ENCODE measurements at regions not wholly inside any gene's neighbourhood (a gene's known extent, or its start where the extent isn't known, plus 50 kb on each side); places are given as distances from the start of the nearest gene placed in this dataset.
"Not testable (repeated sequence)": the region's sequence is repeated elsewhere in the genome, so short reads cannot be mapped to it uniquely, and the experiment has no call there.

DNA sequence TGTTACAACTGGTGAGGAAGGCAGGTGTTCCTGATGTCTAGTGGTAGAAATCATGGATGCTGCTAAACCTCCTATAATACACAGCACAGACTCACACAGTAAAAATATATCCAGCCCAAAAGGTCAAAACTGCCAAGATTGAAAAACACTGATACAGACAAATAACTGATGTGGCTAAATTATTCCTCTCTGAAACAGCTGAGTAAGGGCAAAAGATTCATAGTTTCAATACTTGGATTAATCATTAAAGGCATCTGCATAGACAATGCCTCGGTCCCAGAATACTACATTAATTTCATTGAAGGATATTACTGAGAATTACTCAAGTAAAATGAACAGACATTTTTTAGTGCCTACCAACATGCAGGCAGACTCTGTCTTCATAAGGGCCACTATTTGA lies 180.7 kb upstream of the CRIM1 start:
- 73 to 78% methylated on average over 1 of the region's 1 CpG for WGBS, 2 donors
- H3K27ac ChIP-seq (ENCODE audit: low read depth in 2 of 2, low read length in 1 of 2) = no peak overlapping the region
- H3K4me1 ChIP-seq (ENCODE audit: control insufficient read depth in 2 of 2, insufficient read depth in 2 of 2, low read length in 1 of 2) = no peaks in the 10 kb centered on the region
- H3K9me3 ChIP-seq (ENCODE audit: control insufficient read depth in 2 of 2, insufficient read depth in 1 of 2, low read depth in 1 of 2, low read length in 1 of 2) = no peaks in the 10 kb centered on the region
- H3K36me3 ChIP-seq (ENCODE audit: control insufficient read depth in 2 of 2, insufficient read depth in 2 of 2, low read length in 1 of 2) = no peaks in the 10 kb centered on the region
- H3K27me3 ChIP-seq (ENCODE audit: control insufficient read depth in 1 of 2, insufficient read depth in 2 of 2, low read length in 2 of 2) = no peaks in the 10 kb centered on the region
- no peak overlapping the region for H3K4me3 ChIP-seq (ENCODE audit: low read depth in 1 of 2, low read length in 2 of 2)

DNA sequence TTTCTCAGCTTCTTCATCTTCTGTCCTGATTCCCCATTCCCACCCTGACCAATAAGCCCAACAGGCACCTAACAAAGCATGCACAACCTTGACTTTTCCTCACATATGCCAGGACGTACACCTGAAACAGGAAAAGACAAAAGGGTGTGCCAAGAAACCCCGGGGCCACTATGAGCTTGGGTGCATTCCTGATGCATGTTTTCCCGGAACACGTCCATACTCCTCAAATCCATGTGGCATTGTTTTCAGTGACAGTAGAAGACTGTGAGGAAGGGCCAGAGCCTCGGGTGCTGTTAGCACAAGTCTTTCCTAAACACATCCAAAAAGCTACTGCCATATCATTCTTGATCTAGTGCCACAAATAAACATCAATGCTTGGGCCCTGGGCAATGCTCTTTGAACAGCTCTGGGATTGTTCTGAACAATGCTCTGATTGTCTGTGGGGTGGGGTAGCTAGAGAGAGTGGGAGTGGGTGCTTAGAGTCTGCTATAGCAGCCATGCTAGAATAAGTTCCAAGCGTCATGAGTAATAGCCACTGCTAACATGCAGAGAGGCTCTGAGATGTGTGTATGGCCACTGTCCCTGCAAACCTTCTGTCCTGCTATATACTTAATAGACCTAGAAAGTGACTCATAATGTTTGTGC lies 181.7 kb upstream of the CRIM1 start:
- no peaks in the 10 kb centered on the region for H3K27me3 ChIP-seq (ENCODE audit: control insufficient read depth in 1 of 2, insufficient read depth in 2 of 2, low read length in 2 of 2)
- H3K4me3 ChIP-seq (ENCODE audit: low read depth in 1 of 2, low read length in 2 of 2) = no peak overlapping the region

DNA sequence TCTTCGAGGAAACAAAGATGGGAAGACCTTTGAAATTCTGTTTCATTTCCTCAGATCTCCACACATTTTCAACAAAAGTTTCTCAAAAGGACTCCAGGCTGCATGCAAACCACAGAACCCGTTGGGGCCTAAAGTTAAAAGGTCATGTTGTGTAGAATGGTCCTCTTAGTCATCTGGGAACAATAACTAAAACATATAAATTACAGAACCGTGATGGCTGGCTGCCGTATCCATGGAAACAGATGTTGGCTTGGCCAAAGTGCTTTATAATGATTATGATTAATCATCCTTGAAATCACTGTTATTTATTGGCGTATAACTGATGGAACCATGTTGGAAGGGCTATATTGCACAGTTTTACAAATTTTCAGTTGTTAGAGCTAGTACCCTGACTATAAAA lies 182.8 kb upstream of the CRIM1 start:
- Histone ChIP-seq H3K4me1 (ENCODE audit: control insufficient read depth in 2 of 2, insufficient read depth in 2 of 2, low read length in 1 of 2) (no peaks in the 10 kb centered on the region), H3K4me3 (ENCODE audit: low read depth in 1 of 2, low read length in 2 of 2) (no peak overlapping the region), H3K27ac (ENCODE audit: low read depth in 2 of 2, low read length in 1 of 2) (no peak overlapping the region), H3K9me3 (ENCODE audit: control insufficient read depth in 2 of 2, insufficient read depth in 1 of 2, low read depth in 1 of 2, low read length in 1 of 2) (no peaks in the 10 kb centered on the region), H3K27me3 (ENCODE audit: control insufficient read depth in 1 of 2, insufficient read depth in 2 of 2, low read length in 2 of 2) (no peaks in the 10 kb centered on the region), H3K36me3 (ENCODE audit: control insufficient read depth in 2 of 2, insufficient read depth in 2 of 2, low read length in 1 of 2) (no peaks in the 10 kb centered on the region)
- 39 to 42% methylated on average over 5 of the region's 5 CpGs for WGBS, 2 donors

More for the DNA sequence above, 181.7 kb upstream of the CRIM1 start:
- Histone ChIP-seq H3K9me3 (ENCODE audit: control insufficient read depth in 2 of 2, insufficient read depth in 1 of 2, low read depth in 1 of 2, low read length in 1 of 2) (no peaks in the 10 kb centered on the region), H3K27ac (ENCODE audit: low read depth in 2 of 2, low read length in 1 of 2) (no peak overlapping the region), H3K4me1 (ENCODE audit: control insufficient read depth in 2 of 2, insufficient read depth in 2 of 2, low read length in 1 of 2) (no peaks in the 10 kb centered on the region), H3K36me3 (ENCODE audit: control insufficient read depth in 2 of 2, insufficient read depth in 2 of 2, low read length in 1 of 2) (no peaks in the 10 kb centered on the region)
- WGBS, 2 donors = 46 to 55% methylated on average over 6 of the region's 6 CpGs

DNA sequence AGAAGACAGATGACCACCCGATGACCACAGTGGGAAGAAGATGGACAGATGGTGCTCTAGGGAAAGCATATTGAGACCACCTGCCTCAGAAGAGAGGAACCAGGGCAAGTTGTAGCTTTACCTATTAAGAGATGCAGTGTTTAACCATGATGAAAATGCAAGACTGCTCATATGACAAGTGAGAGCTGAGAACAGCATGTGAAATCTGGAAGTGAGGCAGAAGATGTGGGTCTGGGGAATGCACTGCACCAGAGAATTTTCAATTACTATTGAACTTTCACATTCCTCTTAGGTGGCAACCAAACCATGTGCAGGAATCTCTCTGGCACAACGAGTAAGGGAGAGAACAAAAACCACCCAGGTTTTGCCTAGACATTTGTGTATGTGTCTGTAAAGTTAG lies 184.8 kb upstream of the CRIM1 start:
- H3K4me1 ChIP-seq (ENCODE audit: control insufficient read depth in 2 of 2, insufficient read depth in 2 of 2, low read length in 1 of 2) = no peaks in the 10 kb centered on the region
- 39 to 44% methylated on average over 2 of the region's 2 CpGs for WGBS, 2 donors
- no peaks in the 10 kb centered on the region for H3K9me3 ChIP-seq (ENCODE audit: control insufficient read depth in 2 of 2, insufficient read depth in 1 of 2, low read depth in 1 of 2, low read length in 1 of 2)
- H3K36me3 ChIP-seq (ENCODE audit: control insufficient read depth in 2 of 2, insufficient read depth in 2 of 2, low read length in 1 of 2) = no peaks in the 10 kb centered on the region
- no peak overlapping the region for H3K4me3 ChIP-seq (ENCODE audit: low read depth in 1 of 2, low read length in 2 of 2)
- H3K27ac ChIP-seq (ENCODE audit: low read depth in 2 of 2, low read length in 1 of 2) = no peak overlapping the region
- H3K27me3 ChIP-seq (ENCODE audit: control insufficient read depth in 1 of 2, insufficient read depth in 2 of 2, low read length in 2 of 2) = no peaks in the 10 kb centered on the region

DNA sequence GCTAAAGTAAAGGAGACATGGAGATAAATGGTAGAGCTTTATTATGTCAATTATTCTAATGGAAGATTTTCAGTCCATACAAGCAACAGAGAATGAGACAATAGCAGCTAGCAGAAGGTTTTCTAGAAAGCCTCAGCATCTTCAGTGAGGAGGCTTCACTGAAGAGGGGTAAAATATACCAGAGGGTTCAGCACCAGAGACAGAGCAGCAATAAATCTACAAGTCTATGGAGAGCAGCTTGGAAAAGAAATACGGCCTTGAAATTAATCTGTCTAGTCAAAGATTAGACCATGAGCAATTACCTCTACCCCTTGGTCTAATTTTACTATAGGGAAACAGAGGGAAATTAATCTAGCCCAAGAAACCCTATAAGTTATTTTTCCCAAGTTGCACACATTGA lies 185.7 kb upstream of the CRIM1 start:
- Histone ChIP-seq H3K27me3 (ENCODE audit: control insufficient read depth in 1 of 2, insufficient read depth in 2 of 2, low read length in 2 of 2) (peaks cover 0 to 3% of the 10 kb centered on the region in 2 donors), H3K4me3 (ENCODE audit: low read depth in 1 of 2, low read length in 2 of 2) (no peak overlapping the region), H3K4me1 (ENCODE audit: control insufficient read depth in 2 of 2, insufficient read depth in 2 of 2, low read length in 1 of 2) (no peaks in the 10 kb centered on the region), H3K9me3 (ENCODE audit: control insufficient read depth in 2 of 2, insufficient read depth in 1 of 2, low read depth in 1 of 2, low read length in 1 of 2) (no peaks in the 10 kb centered on the region), H3K36me3 (ENCODE audit: control insufficient read depth in 2 of 2, insufficient read depth in 2 of 2, low read length in 1 of 2) (no peaks in the 10 kb centered on the region), H3K27ac (ENCODE audit: low read depth in 2 of 2, low read length in 1 of 2) (no peak overlapping the region)
- 45 to 48% methylated on average over 1 of the region's 1 CpG for WGBS, 2 donors

DNA sequence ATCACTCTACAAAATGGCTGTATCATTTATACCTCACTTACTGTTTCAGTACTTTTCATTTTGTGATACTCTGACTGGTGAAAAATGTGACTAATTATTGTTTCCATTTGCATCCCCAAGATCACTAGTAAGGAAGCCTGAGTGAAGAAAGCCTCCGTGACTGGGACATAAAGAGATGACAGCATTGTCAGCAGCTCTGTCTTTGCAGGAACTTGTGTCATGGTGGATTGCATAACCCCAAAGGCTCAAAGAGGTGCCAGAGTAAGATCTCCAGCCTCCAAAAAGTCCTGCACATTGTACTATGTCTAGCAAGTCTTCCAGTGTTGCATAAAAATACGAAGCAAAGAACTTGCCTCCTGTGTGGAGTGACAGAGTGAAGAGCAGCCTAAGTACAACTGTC lies 187.5 kb upstream of the CRIM1 start:
- Histone ChIP-seq H3K4me1 (ENCODE audit: control insufficient read depth in 2 of 2, insufficient read depth in 2 of 2, low read length in 1 of 2) (no peaks in the 10 kb centered on the region), H3K4me3 (ENCODE audit: low read depth in 1 of 2, low read length in 2 of 2) (no peak overlapping the region), H3K36me3 (ENCODE audit: control insufficient read depth in 2 of 2, insufficient read depth in 2 of 2, low read length in 1 of 2) (no peaks in the 10 kb centered on the region), H3K27ac (ENCODE audit: low read depth in 2 of 2, low read length in 1 of 2) (no peak overlapping the region), H3K27me3 (ENCODE audit: control insufficient read depth in 1 of 2, insufficient read depth in 2 of 2, low read length in 2 of 2) (peaks cover 0 to 3% of the 10 kb centered on the region in 2 donors), H3K9me3 (ENCODE audit: control insufficient read depth in 2 of 2, insufficient read depth in 1 of 2, low read depth in 1 of 2, low read length in 1 of 2) (no peaks in the 10 kb centered on the region)
- WGBS, 2 donors = 60 to 65% methylated on average over 2 of the region's 2 CpGs

DNA sequence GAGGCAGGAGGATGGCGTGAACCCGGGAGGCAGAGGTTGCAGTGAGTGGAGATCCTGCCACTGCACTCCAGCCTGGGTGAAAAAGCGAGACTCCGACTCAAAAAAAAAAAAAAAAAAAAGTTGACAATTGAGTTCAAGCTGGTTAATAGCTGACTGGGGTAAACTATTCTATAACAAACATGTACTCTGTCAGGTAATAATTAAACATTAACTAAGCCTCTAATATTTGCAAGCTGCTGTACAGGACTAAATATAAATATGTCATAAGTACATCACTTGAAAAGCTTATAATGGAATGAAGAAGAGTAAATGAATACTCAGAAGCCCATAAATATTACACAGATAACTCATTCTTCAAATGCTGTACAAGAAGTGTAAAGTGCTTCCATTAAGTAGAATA lies 190.4 kb upstream of the CRIM1 start:
- 80 to 90% methylated on average over 3 to 4 of the region's 4 CpGs for WGBS, 2 donors
- no peak overlapping the region for H3K27ac ChIP-seq (ENCODE audit: low read depth in 2 of 2, low read length in 1 of 2)

DNA sequence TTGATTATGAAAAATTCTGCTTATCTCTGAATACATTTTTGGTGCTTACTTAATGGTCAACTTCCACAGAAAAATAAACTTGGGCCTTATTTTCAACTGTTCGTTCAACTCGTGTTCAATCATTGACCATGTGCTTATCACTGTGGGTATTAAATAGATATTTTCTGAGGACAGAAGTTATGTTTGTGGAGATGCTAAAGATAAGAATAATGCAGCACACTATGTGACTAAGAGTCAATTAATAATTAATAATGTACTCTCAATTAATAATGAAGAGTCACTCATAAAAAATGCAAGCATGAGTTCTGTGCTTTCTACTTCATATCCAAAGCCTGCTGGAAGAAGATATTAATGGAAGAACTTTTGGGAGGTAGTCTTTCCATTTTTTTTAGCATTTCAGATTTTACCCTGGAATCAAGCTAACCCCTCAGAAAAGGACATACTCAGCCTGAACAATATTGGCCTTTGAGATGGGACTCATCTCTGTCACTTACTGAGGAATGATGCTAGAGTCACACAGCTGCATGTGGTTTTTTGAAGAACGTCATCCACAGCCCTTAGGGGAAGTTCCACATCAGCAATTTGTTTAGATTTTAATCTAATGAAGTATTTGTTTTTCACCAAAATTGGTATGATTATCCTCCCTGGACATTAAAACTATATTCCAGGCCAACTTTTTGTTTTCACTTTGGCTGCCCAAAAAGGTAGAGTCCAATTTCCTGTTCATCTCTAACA lies 191.9 kb upstream of the CRIM1 start:
- H3K27me3 ChIP-seq (ENCODE audit: control insufficient read depth in 1 of 2, insufficient read depth in 2 of 2, low read length in 2 of 2) = peaks cover 0 to 3% of the 10 kb centered on the region in 2 donors
- no peaks in the 10 kb centered on the region for H3K36me3 ChIP-seq (ENCODE audit: control insufficient read depth in 2 of 2, insufficient read depth in 2 of 2, low read length in 1 of 2)
- WGBS, 2 donors = 77 to 79% methylated on average over 3 of the region's 3 CpGs
- no peaks in the 10 kb centered on the region for H3K9me3 ChIP-seq (ENCODE audit: control insufficient read depth in 2 of 2, insufficient read depth in 1 of 2, low read depth in 1 of 2, low read length in 1 of 2)
- H3K4me3 ChIP-seq (ENCODE audit: low read depth in 1 of 2, low read length in 2 of 2) = no peak overlapping the region
- no peak overlapping the region for H3K27ac ChIP-seq (ENCODE audit: low read depth in 2 of 2, low read length in 1 of 2)
- no peaks in the 10 kb centered on the region for H3K4me1 ChIP-seq (ENCODE audit: control insufficient read depth in 2 of 2, insufficient read depth in 2 of 2, low read length in 1 of 2)

More for the DNA sequence above, 190.4 kb upstream of the CRIM1 start:
- H3K36me3 ChIP-seq (ENCODE audit: control insufficient read depth in 2 of 2, insufficient read depth in 2 of 2, low read length in 1 of 2) = no peaks in the 10 kb centered on the region
- no peak overlapping the region for H3K4me3 ChIP-seq (ENCODE audit: low read depth in 1 of 2, low read length in 2 of 2)
- no peaks in the 10 kb centered on the region for H3K4me1 ChIP-seq (ENCODE audit: control insufficient read depth in 2 of 2, insufficient read depth in 2 of 2, low read length in 1 of 2)
- peaks cover 0 to 3% of the 10 kb centered on the region in 2 donors for H3K27me3 ChIP-seq (ENCODE audit: control insufficient read depth in 1 of 2, insufficient read depth in 2 of 2, low read length in 2 of 2)
- no peaks in the 10 kb centered on the region for H3K9me3 ChIP-seq (ENCODE audit: control insufficient read depth in 2 of 2, insufficient read depth in 1 of 2, low read depth in 1 of 2, low read length in 1 of 2)

DNA sequence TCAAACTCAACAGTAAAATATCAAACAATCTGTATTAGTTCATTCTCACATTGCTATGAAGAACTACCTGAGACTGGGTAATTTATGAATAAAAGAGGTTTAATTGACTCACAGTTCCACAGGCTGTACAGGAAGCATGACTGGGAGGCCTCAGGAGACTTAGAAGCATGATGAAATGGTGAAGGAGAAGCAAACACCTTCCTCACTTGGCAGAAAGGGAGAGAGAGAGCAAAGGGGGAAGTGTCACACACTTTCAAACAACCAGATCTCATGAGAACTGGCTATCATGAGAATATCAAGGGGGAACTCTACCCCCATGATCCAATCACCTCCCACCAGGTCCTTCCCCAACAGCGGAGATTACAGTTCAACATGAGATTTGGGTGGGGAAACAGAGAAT lies 198.5 kb upstream of the CRIM1 start:
- H3K9me3 ChIP-seq (ENCODE audit: control insufficient read depth in 2 of 2, insufficient read depth in 1 of 2, low read depth in 1 of 2, low read length in 1 of 2); H3K4me1 ChIP-seq (ENCODE audit: control insufficient read depth in 2 of 2, insufficient read depth in 2 of 2, low read length in 1 of 2); H3K36me3 ChIP-seq (ENCODE audit: control insufficient read depth in 2 of 2, insufficient read depth in 2 of 2, low read length in 1 of 2); H3K4me3 ChIP-seq (ENCODE audit: low read depth in 1 of 2, low read length in 2 of 2); H3K27me3 ChIP-seq (ENCODE audit: control insufficient read depth in 1 of 2, insufficient read depth in 2 of 2, low read length in 2 of 2); H3K27ac ChIP-seq (ENCODE audit: low read depth in 2 of 2, low read length in 1 of 2): not testable (repeated sequence)
- WGBS, 2 donors = 92 to 96% methylated on average over 1 of the region's 1 CpG
